Subcutaneous abdominal adipose tissue (tissue), 5 donors: ENCODE measurements at regions not wholly inside any gene's neighbourhood (a gene's known extent, or its start where the extent isn't known, plus 50 kb on each side); places are given as distances from the start of the nearest gene placed in this dataset.

Experiments used
- H3K27ac ChIP-seq: one replicate; pipeline ENCODE4 v1.7.0; 2013; ENCODE audit warnings: low read depth, mild to moderate bottlenecking, inconsistent platforms, low read length, moderate library complexity
- H3K27me3 ChIP-seq, 5 donors: one replicate each; pipeline ENCODE4 v1.7.0; 2013; ENCODE audit warnings: low read length in 5 of 5, inconsistent platforms in 1 of 5; ENCODE audit not compliant: control insufficient read depth in 5 of 5, insufficient read depth in 4 of 5
- H3K36me3 ChIP-seq, 5 donors: one replicate each; pipeline ENCODE4 v1.7.0; 2013; ENCODE audit warnings: low read length in 5 of 5; ENCODE audit not compliant: control insufficient read depth in 5 of 5, insufficient read depth in 5 of 5
- H3K4me1 ChIP-seq, 5 donors: one replicate each; pipeline ENCODE4 v1.7.0; 2013; ENCODE audit warnings: low read length in 5 of 5, mild to moderate bottlenecking in 3 of 5, moderate library complexity in 1 of 5; ENCODE audit not compliant: control insufficient read depth in 5 of 5, insufficient read depth in 5 of 5
- H3K4me3 ChIP-seq, 5 donors: one replicate each; pipeline ENCODE4 v1.7.0; 2013; ENCODE audit warnings: low read length in 5 of 5, low read depth in 1 of 5
- H3K9ac ChIP-seq, 5 donors: one replicate each; pipeline ENCODE4 v1.7.0; 2013; ENCODE audit warnings: low read length in 5 of 5, mild to moderate bottlenecking in 4 of 5, moderate library complexity in 3 of 5
- H3K9me3 ChIP-seq, 5 donors: one replicate each; pipeline ENCODE4 v1.7.0; 2013; ENCODE audit warnings: low read length in 5 of 5; ENCODE audit not compliant: control insufficient read depth in 5 of 5
- donor health status: healthy.
- donor health status: healthy.
- donor health status: healthy.
- donor health status: healthy.
- donor health status: healthy.

GRCh38 chr18:71760541-71760940, 783.6 kb downstream of the CBLN2 start:
- no peak overlapping the region for H3K4me3 ChIP-seq
- no peaks in the 10 kb centered on the region for H3K4me1 ChIP-seq
- no peaks in the 10 kb centered on the region for H3K27me3 ChIP-seq
- no peaks in the 10 kb centered on the region for H3K36me3 ChIP-seq
- H3K27ac ChIP-seq = no peak overlapping the region
- H3K9me3 ChIP-seq = peaks cover 0 to 10% (median 0%) of the 10 kb centered on the region in 5 donors
- H3K9ac ChIP-seq = no peak overlapping the region

- no peaks in the 10 kb centered on the region for H3K4me1 ChIP-seq
- H3K27ac ChIP-seq = no peak overlapping the region
- H3K27me3 ChIP-seq = no peaks in the 10 kb centered on the region
- H3K9ac ChIP-seq = no peak overlapping the region
- no peaks in the 10 kb centered on the region for H3K36me3 ChIP-seq
- no peak overlapping the region for H3K4me3 ChIP-seq
- H3K9me3 ChIP-seq = no peaks in the 10 kb centered on the region
These were observed 789.9 kb downstream of the CBLN2 start for GRCh38 chr18:71754246-71754645.

GRCh38 chr18:71743634-71744033, 800.5 kb downstream of the CBLN2 start:
- Histone ChIP-seq H3K9me3 (peaks cover 0 to 3% (median 0%) of the 10 kb centered on the region in 5 donors), H3K27ac (no peak overlapping the region), H3K4me1 (no peaks in the 10 kb centered on the region), H3K4me3 (no peak overlapping the region), H3K36me3 (no peaks in the 10 kb centered on the region), H3K9ac (no peak overlapping the region), H3K27me3 (no peaks in the 10 kb centered on the region)

- H3K4me1 ChIP-seq = no peaks in the 10 kb centered on the region
- H3K36me3 ChIP-seq = no peaks in the 10 kb centered on the region
- H3K9ac ChIP-seq = no peak overlapping the region
- H3K27me3 ChIP-seq = no peaks in the 10 kb centered on the region
- H3K27ac ChIP-seq = no peak overlapping the region
- H3K4me3 ChIP-seq = no peak overlapping the region
- H3K9me3 ChIP-seq = no peaks in the 10 kb centered on the region
These were observed 814.5 kb downstream of the CBLN2 start for GRCh38 chr18:71729611-71730010.

- Histone ChIP-seq H3K9ac (no peak overlapping the region), H3K36me3 (no peaks in the 10 kb centered on the region), H3K27ac (no peak overlapping the region), H3K4me1 (no peaks in the 10 kb centered on the region), H3K27me3 (no peaks in the 10 kb centered on the region), H3K4me3 (no peak overlapping the region), H3K9me3 (no peaks in the 10 kb centered on the region)
These were observed 816.2 kb downstream of the CBLN2 start for GRCh38 chr18:71727909-71728308.

GRCh38 chr18:71725256-71725655, 818.9 kb downstream of the CBLN2 start:
- Histone ChIP-seq H3K4me3 (no peak overlapping the region), H3K9me3 (no peaks in the 10 kb centered on the region), H3K27ac (no peak overlapping the region), H3K36me3 (no peaks in the 10 kb centered on the region), H3K9ac (no peak overlapping the region), H3K4me1 (no peaks in the 10 kb centered on the region), H3K27me3 (no peaks in the 10 kb centered on the region)

GRCh38 chr18:71707985-71708500, 836.1 kb downstream of the CBLN2 start:
- no peaks in the 10 kb centered on the region for H3K9me3 ChIP-seq
- no peaks in the 10 kb centered on the region for H3K4me1 ChIP-seq
- no peak overlapping the region for H3K9ac ChIP-seq
- no peaks in the 10 kb centered on the region for H3K27me3 ChIP-seq
- H3K4me3 ChIP-seq = no peak overlapping the region
- no peak overlapping the region for H3K27ac ChIP-seq
- no peaks in the 10 kb centered on the region for H3K36me3 ChIP-seq

- Histone ChIP-seq H3K27ac (no peak overlapping the region), H3K4me1 (no peaks in the 10 kb centered on the region), H3K27me3 (no peaks in the 10 kb centered on the region), H3K4me3 (no peak overlapping the region), H3K9me3 (no peaks in the 10 kb centered on the region), H3K36me3 (no peaks in the 10 kb centered on the region), H3K9ac (no peak overlapping the region)
These were observed 836.7 kb downstream of the CBLN2 start for GRCh38 chr18:71707400-71707799.

GRCh38 chr18:71689416-71690160, 854.6 kb downstream of the CBLN2 start:
- Histone ChIP-seq H3K36me3 (no peaks in the 10 kb centered on the region), H3K27ac (no peak overlapping the region), H3K4me3 (no peak overlapping the region), H3K27me3 (no peaks in the 10 kb centered on the region), H3K9me3 (no peaks in the 10 kb centered on the region), H3K4me1 (no peaks in the 10 kb centered on the region), H3K9ac (no peak overlapping the region)

GRCh38 chr18:71682591-71682990, 861.6 kb downstream of the CBLN2 start:
- Histone ChIP-seq H3K27ac (no peak overlapping the region), H3K4me1 (no peaks in the 10 kb centered on the region), H3K9ac (no peak overlapping the region), H3K4me3 (no peak overlapping the region), H3K27me3 (no peaks in the 10 kb centered on the region), H3K36me3 (no peaks in the 10 kb centered on the region), H3K9me3 (peaks cover 0 to 8% (median 5%) of the 10 kb centered on the region in 5 donors)
